ENCODE measurements at regions not wholly inside any gene's neighbourhood (a gene's known extent, or its start where the extent isn't known, plus 50 kb on each side); places are given as distances from the start of the nearest gene placed in this dataset.
"Not testable (repeated sequence)": the region's sequence is repeated elsewhere in the genome, so short reads cannot be mapped to it uniquely, and the experiment has no call there.

DNA sequence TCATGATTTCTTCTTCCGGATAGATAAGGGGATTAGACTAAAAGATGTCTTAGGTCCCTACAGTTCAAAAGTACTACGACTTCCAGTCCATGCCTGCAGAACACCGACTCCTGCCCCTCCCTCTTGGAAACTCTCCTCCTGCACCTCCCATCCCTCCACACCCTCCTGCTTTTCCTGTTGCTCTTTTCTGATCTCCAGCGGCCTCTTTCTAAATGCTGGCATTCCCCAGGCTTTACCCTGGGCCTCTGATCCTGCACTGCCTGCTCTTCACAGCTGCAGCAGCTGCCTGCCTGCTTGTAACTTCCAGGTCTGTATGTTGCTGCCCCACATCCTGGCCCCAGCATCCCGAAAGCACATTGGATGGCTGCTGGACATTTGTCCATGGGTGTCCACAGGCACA, 154.2 kb downstream of the KCNJ12 start:
- Mint-ChIP-seq H3K4me1 (ENCODE audit: low read depth) (peaks cover 12% of the 10 kb centered on the region), H3K27me3 (no peaks in the 10 kb centered on the region), H3K27ac (no peak overlapping the region), H3K4me3 (no peak overlapping the region), H3K9me3 (no peaks in the 10 kb centered on the region), H3K36me3 (ENCODE audit: low read depth) (peaks cover 35% of the 10 kb centered on the region)
- DNase-seq, result no peak

DNA sequence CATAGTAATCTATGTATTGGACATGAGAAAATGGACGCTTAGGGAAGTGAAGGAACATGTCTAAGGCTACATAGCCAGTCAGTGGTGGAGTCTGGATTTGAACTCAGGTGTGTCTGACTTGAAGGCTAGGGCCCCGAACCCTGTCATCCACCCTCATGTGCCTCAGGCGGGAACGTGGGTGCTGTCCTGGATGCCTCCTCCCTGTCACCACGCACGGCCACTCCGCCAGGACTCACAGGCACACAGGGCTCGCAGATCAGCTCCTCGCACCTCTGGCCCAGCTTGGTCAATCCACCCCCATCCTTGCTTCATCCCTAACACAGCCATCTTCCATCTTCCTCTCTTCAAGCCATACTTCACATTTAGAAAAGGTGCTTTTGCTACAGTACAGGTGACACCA, 154.7 kb downstream of the KCNJ12 start:
- H3K4me3 Mint-ChIP-seq, result no peak overlapping the region
- H3K4me1 Mint-ChIP-seq (ENCODE audit: low read depth), result peaks cover 12% of the 10 kb centered on the region
- peaks cover 38% of the 10 kb centered on the region for H3K36me3 Mint-ChIP-seq (ENCODE audit: low read depth)
- DNase-seq, result no peak
- no peak overlapping the region for H3K27ac Mint-ChIP-seq
- H3K9me3 Mint-ChIP-seq, result no peaks in the 10 kb centered on the region
- H3K27me3 Mint-ChIP-seq, result no peaks in the 10 kb centered on the region

DNA sequence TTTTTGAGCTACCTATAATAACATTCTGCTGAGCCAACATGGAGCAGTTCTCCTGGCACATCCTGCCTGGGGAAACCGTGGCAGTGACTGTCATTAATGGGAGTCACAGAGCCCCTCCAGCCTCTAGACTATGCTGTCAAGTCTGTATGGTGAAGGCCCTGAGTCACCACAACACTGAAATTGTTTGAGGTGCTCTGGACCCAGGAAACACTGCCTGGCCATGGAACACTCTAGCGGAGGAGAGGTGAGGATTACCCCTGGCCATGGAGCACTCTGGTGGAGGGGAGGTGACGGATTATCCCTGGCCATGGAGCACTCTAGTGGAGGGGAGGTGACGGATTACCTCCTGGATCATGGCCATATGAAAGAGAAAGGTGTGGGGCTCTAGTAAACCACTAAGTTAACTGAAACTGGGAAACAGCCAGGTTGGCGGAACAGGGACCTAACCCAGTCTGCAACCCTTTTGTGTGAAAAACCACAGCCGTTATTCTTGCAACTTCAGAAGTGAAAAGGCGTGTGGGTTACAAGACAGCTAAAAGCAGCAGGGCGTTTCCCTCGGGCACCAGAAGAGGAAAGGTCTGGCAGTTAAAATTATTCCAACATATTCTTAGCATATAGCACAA, 156.7 kb downstream of the KCNJ12 start:
- no peaks in the 10 kb centered on the region for H3K27me3 Mint-ChIP-seq
- H3K9me3 Mint-ChIP-seq, result peaks cover 9% of the 10 kb centered on the region
- no peak overlapping the region for H3K27ac Mint-ChIP-seq
- no peak for DNase-seq
- H3K4me1 Mint-ChIP-seq (ENCODE audit: low read depth), result peaks cover 12% of the 10 kb centered on the region
- H3K4me3 Mint-ChIP-seq, result no peak overlapping the region
- peaks cover 51% of the 10 kb centered on the region for H3K36me3 Mint-ChIP-seq (ENCODE audit: low read depth)

DNA sequence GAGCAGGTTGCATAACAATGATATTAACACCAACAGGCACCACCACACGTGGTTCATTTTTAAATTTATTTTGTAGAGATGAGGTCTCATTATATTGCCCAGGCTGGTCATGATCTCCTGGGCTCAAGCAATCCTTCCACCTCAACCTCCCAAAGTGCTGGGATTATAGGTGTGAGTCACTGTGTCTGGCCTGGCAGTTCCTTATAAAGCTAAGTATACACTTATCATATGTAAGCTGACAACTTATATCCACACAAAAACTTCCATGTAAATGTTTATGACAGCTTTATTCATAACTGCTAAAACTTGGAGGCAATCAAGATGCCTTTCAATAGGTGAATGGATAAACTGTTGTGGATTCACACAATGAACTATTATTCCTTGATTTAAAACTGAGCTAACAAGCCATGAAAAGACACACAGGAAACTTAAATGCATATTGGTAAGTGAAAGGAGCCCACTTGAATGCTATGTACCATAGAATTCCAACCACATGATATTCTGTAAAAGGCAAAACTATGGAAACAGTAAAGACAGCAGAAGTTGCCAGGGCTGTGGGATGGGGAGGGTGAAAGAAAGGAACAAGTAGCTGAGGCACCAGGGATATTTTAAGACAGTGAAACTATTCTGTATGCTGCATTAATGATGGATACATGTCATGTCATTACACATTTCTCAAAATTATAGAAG, 156.5 kb upstream of the KCNJ18 start:
- Mint-ChIP-seq H3K36me3 (ENCODE audit: low read depth) (peaks cover 74% of the 10 kb centered on the region), H3K27me3 (no peaks in the 10 kb centered on the region), H3K27ac (no peak overlapping the region), H3K4me3 (no peak overlapping the region), H3K4me1 (ENCODE audit: low read depth) (peaks cover 30% of the 10 kb centered on the region), H3K9me3 (peaks cover 9% of the 10 kb centered on the region)
- no peak for DNase-seq

DNA sequence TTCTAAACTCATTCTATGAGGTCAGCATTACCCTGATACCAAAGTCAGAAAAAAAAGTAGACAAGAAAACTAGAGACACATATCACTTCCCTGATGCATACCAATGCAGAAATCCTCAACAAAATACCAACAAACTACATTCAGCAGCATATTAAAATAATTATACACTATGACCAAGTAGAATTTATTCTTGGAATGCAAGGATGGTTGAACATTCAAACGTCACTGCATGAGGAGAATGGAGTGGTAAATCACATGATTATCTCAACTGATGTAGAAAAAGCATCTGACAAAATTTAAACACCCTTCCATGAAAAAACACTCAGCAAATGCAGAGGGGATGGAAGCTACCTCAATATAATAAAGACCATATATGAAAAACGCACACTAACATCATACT, 155.0 kb upstream of the KCNJ18 start:
- Mint-ChIP-seq H3K4me3 (no peak overlapping the region), H3K9me3 (peaks cover 9% of the 10 kb centered on the region)

DNA sequence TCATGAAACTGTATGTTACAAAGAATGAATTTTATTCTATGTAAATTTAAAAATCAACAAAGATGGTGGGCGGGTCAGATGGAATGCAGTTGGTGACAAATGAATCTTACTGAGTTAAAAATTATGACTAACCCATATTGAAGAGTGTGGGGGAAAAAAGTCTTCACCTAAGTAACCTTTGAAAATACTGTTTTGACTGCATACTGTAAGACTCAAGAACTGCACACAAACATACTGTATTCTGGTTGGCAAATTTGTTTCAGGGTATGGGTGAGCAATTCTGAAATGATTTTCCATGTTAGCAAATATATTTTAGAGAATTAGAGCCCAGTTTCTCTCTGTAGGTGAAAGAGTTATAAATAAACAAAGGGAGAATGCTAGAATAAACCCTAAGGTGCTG, 153.7 kb upstream of the KCNJ18 start:
- Mint-ChIP-seq H3K27me3 (no peaks in the 10 kb centered on the region), H3K4me3 (no peak overlapping the region), H3K4me1 (ENCODE audit: low read depth) (peaks cover 19% of the 10 kb centered on the region), H3K9me3 (peaks cover 9% of the 10 kb centered on the region), H3K27ac (peak overlapping the region; percentile 55), H3K36me3 (ENCODE audit: low read depth) (peaks cover 82% of the 10 kb centered on the region)
- DNase-seq, result no peak

More for the DNA sequence above, 155.0 kb upstream of the KCNJ18 start:
- H3K27ac Mint-ChIP-seq, result no peak overlapping the region
- no peaks in the 10 kb centered on the region for H3K27me3 Mint-ChIP-seq
- peaks cover 30% of the 10 kb centered on the region for H3K4me1 Mint-ChIP-seq (ENCODE audit: low read depth)
- peaks cover 81% of the 10 kb centered on the region for H3K36me3 Mint-ChIP-seq (ENCODE audit: low read depth)
- no peak for DNase-seq

DNA sequence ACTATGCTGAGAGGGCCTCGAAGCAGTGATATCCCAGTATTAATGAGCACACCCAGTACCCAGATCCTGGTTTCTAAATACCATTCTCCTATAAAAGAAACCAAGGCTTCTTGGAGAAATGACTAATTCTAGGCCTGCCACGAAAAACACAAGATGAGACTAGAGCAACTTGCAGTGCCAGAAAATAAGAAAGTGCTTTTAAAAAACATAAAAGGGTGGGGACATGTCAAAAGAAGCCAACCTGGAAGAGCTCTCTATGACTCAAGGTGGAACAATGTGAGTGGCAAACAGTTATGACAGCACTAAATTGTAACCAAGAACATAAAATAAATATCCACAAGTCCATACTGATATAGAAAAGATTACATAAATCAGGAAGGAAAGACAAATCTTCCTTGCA, 153.2 kb upstream of the KCNJ18 start:
- Mint-ChIP-seq H3K27me3 (no peaks in the 10 kb centered on the region), H3K36me3 (ENCODE audit: low read depth) (peaks cover 82% of the 10 kb centered on the region), H3K27ac (peak overlapping the region; percentile 55), H3K9me3 (peaks cover 9% of the 10 kb centered on the region), H3K4me3 (no peak overlapping the region), H3K4me1 (ENCODE audit: low read depth) (peaks cover 19% of the 10 kb centered on the region)
- no peak for DNase-seq

DNA sequence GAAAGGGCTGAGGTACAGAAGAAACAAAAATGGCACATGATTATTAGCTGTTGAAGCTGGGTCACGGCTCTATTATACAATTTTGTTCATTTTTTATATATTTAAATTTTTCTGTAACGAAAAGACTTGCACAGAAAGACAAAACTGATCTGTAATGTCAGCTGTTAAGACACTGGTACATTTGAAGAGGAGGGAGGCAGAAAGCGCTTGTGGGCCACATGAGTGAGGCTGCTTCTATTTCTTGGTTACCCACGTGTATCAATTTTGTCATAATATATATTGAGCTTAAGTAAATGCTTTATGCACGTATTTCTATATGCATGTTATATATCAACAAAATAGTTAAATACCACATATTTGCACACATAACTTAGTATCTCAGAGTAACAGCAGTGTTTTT, 151.8 kb upstream of the KCNJ18 start:
- H3K9me3 Mint-ChIP-seq, result peaks cover 9% of the 10 kb centered on the region
- no peak for DNase-seq
- no peak overlapping the region for H3K4me3 Mint-ChIP-seq
- peaks cover 81% of the 10 kb centered on the region for H3K36me3 Mint-ChIP-seq (ENCODE audit: low read depth)
- no peak overlapping the region for H3K27ac Mint-ChIP-seq
- peaks cover 19% of the 10 kb centered on the region for H3K4me1 Mint-ChIP-seq (ENCODE audit: low read depth)
- H3K27me3 Mint-ChIP-seq, result no peaks in the 10 kb centered on the region

DNA sequence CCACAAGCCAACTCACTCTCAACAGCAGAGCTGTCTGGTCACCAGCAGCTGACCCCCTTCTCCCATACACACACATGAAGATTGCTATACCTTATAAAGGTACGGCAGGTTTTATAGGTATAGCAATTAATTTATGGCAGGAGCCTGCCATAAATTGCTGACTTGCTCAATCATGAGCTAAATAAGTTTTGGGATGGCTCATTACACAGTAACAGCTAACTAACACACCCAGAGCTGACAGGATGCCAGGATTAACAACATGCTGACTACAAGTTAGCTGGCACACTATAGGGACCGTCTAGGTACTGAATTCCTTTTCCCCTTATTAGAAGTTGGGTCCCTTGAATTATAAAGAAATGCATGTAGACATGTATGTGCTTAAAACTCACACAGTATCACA, 150.3 kb upstream of the KCNJ18 start:
- H3K9me3 Mint-ChIP-seq, result peaks cover 6% of the 10 kb centered on the region
- H3K4me3 Mint-ChIP-seq, result no peak overlapping the region
- no peak for DNase-seq
- peaks cover 87% of the 10 kb centered on the region for H3K36me3 Mint-ChIP-seq (ENCODE audit: low read depth)
- no peak overlapping the region for H3K27ac Mint-ChIP-seq
- H3K4me1 Mint-ChIP-seq (ENCODE audit: low read depth), result peaks cover 22% of the 10 kb centered on the region
- no peaks in the 10 kb centered on the region for H3K27me3 Mint-ChIP-seq

DNA sequence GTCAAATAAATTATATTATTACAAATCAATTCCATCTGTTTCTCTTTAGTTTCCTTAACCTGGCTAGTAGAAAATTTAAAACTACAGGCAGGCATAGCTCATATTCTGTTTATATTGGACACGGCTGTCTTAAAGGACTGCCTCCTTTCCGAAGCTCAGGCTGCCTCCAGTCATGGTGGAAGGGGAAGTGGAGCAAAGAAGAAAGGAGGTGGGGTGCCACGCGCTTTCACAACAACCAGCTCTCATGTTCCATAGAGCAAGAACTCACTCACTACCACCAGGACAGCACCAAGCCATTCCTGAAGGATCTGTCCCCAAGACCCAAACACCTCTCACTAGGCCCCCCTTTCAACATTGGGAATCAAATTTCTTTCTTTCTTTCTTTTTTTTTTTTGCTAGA, 149.3 kb upstream of the KCNJ18 start:
- no peak overlapping the region for H3K27ac Mint-ChIP-seq

DNA sequence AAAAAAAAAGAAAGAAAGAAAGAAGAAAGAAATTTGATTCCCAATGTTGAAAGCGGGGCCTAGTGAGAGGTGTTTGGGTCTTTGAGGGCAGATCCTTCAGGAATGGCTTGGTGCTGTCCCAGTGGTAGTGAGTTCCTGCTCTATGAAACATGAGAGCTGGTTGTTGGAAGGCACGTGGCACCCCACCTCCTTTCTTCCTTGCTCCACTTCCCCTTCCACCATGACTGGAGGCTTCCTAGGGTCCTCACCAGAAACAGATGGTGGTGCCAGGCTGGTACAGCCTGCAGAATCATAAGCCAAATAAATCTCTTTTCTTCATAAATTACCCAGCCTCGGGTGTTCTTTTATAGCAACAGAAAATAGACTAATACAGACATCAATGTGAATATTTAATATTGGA, 147.3 kb upstream of the KCNJ18 start:
- H3K4me3 Mint-ChIP-seq, result no peak overlapping the region
- no peak for DNase-seq
- H3K9me3 Mint-ChIP-seq, result peaks cover 3% of the 10 kb centered on the region
- H3K4me1 Mint-ChIP-seq (ENCODE audit: low read depth), result peaks cover 28% of the 10 kb centered on the region
- no peaks in the 10 kb centered on the region for H3K27me3 Mint-ChIP-seq
- H3K27ac Mint-ChIP-seq, result no peak overlapping the region
- H3K36me3 Mint-ChIP-seq (ENCODE audit: low read depth), result peaks cover 83% of the 10 kb centered on the region

More for the DNA sequence above, 149.3 kb upstream of the KCNJ18 start:
- no peaks in the 10 kb centered on the region for H3K27me3 Mint-ChIP-seq
- DNase-seq, result no peak
- peaks cover 81% of the 10 kb centered on the region for H3K36me3 Mint-ChIP-seq (ENCODE audit: low read depth)
- H3K4me3 Mint-ChIP-seq, result no peak overlapping the region
- H3K9me3 Mint-ChIP-seq, result no peaks in the 10 kb centered on the region
- peaks cover 26% of the 10 kb centered on the region for H3K4me1 Mint-ChIP-seq (ENCODE audit: low read depth)

DNA sequence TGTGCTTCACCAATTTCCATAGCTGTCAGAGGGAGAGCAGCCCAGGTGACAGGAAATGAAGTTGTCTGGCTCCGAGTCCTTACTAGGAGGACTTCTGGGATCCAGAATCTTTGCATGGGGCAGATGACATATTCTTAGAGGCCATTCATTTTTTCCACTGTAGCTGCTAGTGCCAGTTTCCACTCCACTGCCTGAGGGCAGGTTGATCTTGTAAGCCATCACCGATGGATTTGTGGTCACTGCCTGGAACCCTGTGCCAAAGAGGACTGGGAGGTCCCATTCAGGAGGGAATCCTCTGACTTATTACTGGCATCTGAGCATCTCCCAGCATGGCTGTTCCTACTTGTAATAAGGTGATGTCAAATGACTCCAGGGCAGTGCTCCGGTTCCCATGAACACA, 144.1 kb upstream of the KCNJ18 start:
- DNase-seq, result no peak
- H3K27ac Mint-ChIP-seq, result no peak overlapping the region
- peaks cover 13% of the 10 kb centered on the region for H3K27me3 Mint-ChIP-seq
- H3K9me3 Mint-ChIP-seq, result peaks cover 3% of the 10 kb centered on the region
- peaks cover 64% of the 10 kb centered on the region for H3K36me3 Mint-ChIP-seq (ENCODE audit: low read depth)
- peak overlapping the region; percentile 90 for H3K4me3 Mint-ChIP-seq
- peaks cover 38% of the 10 kb centered on the region for H3K4me1 Mint-ChIP-seq (ENCODE audit: low read depth)

DNA sequence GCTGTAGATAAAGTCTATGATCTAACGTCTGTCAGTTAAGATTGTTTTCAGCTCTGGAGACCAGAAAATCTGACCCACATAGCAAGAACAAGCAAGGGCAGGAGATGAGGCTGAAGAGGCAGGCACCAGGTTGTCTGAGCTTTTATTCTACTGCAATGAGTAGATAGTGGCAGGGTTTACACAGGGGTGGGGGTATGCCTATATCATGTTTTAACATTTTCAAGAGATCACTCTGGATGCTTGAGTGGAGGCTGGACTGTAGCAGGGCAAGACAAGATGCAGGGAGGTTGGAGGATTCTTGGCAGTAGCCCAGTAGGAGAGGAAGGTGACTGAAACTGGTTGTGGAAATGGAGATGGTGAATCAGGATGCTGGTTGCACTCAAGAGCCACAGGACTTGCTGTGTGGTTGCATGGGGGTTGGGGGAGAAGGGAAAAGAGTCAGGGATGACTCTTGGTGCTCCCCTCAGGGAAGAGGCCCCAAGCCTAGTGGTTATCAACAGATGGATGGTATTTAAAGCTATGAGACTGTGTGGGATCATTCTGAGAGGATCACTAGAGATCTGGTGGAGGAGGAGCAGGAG, 143.1 kb upstream of the KCNJ18 start:
- peaks cover 38% of the 10 kb centered on the region for H3K4me1 Mint-ChIP-seq (ENCODE audit: low read depth)
- H3K9me3 Mint-ChIP-seq, result peaks cover 7% of the 10 kb centered on the region
- H3K4me3 Mint-ChIP-seq, result peak overlapping the region; percentile 90
- no peak for DNase-seq
- peak overlapping the region; percentile 88 for H3K27ac Mint-ChIP-seq
- peaks cover 56% of the 10 kb centered on the region for H3K36me3 Mint-ChIP-seq (ENCODE audit: low read depth)
- peaks cover 20% of the 10 kb centered on the region for H3K27me3 Mint-ChIP-seq

DNA sequence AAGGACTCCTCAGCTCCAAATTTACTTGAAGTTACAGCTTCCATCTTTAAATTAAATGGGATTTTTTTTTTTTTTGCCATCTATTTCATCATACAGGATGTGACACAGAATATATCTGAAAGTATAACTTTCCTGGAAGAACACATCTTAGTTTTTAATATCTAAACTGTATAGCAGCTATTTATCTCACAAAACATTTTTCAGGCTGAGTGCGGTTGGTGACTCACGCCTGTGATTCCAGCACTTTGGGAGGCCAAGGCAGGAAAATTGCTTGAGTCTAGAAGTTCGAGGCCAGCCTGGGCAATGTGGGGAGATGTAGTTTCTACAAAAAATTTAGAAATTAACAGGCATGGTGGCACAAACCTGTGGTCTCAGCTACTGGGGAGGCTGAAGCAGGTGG, 142.3 kb upstream of the KCNJ18 start:
- not testable (repeated sequence) for DNase-seq
- Mint-ChIP-seq H3K4me1 (ENCODE audit: low read depth) (peaks cover 38% of the 10 kb centered on the region), H3K27ac (peak overlapping the region; percentile 88)

More for the DNA sequence above, 142.3 kb upstream of the KCNJ18 start:
- H3K27me3 Mint-ChIP-seq, result peaks cover 26% of the 10 kb centered on the region
- H3K36me3 Mint-ChIP-seq (ENCODE audit: low read depth), result peaks cover 49% of the 10 kb centered on the region
- peak overlapping the region; percentile 90 for H3K4me3 Mint-ChIP-seq
- H3K9me3 Mint-ChIP-seq, result peaks cover 11% of the 10 kb centered on the region

Measured in activated T-cell treated with anti-CD3 and anti-CD28 coated beads, Interleukin-2, amount 50 U/mL, for 24 hours (primary cell).